ENCODE measurements at regions not wholly inside any gene's neighbourhood (a gene's known extent, or its start where the extent isn't known, plus 50 kb on each side); places are given as distances from the start of the nearest gene placed in this dataset.

GRCh38 chr1:232139444-232139843, 490.5 kb downstream of the SIPA1L2 start:
- Histone ChIP-seq H3K9me1 (replicated peaks; ENCODE audit: control insufficient read depth, extremely low read depth, insufficient read depth, low read length) (no peaks in the 10 kb centered on the region), H2AFZ (ENCODE audit: low read depth, low read length) (no peak overlapping the region), H3K9ac (replicated peaks; ENCODE audit: extremely low read depth, insufficient read depth, low read length) (no peak overlapping the region), H3K9me3 (replicated peaks; ENCODE audit: control insufficient read depth, insufficient read depth, low read length) (no peaks in the 10 kb centered on the region), H4K20me1 (replicated peaks; ENCODE audit: control insufficient read depth, extremely low read depth, insufficient read depth, low read length) (no peaks in the 10 kb centered on the region), H3K4me3 (replicated peaks in 1 of 3; ENCODE audit: insufficient read depth in 1 of 3, low read depth in 1 of 3, low read length in 3 of 3) (no peak overlapping the region), H3K36me3 (ENCODE audit: control insufficient read depth in 2 of 2, extremely low read depth in 1 of 2, insufficient read depth in 2 of 2, low read length in 2 of 2) (no peaks in the 10 kb centered on the region), H3K4me1 (ENCODE audit: control insufficient read depth, extremely low read depth, insufficient read depth, low read length) (no peaks in the 10 kb centered on the region), H3K79me2 (ENCODE audit: control insufficient read depth, insufficient read depth, low read length) (no peaks in the 10 kb centered on the region), H3K27ac (ENCODE audit: insufficient read depth, low read depth, low read length) (no peak overlapping the region), H3K27me3 (ENCODE audit: control insufficient read depth in 2 of 2, insufficient read depth in 2 of 2, low read length in 2 of 2) (no peaks in the 10 kb centered on the region), H3K4me2 (ENCODE audit: insufficient read depth, low read length) (no peak overlapping the region)
- FAIRE-seq (no peak), DNase-seq (ENCODE audit: low read depth, low spot score) (no peak)
- intact Hi-C loops (cut with micrococcal nuclease) (no loop called here), dilution Hi-C loops (cut with MboI; ENCODE audit: extremely low pct_ligation_motif_present, low sequenced_read_pairs) (no loop called here)
- no peak for TF ChIP-seq FOS (IDR thresholded peaks at IDR 0.05; ENCODE audit: borderline replicate concordance, insufficient read depth, low read length)
- TF ChIP-seq POLR2A (IDR thresholded peaks at IDR 0.05; ENCODE audit: low read depth, low read length) = no peak
- no peak for TF ChIP-seq GATA2 (IDR thresholded peaks at IDR 0.05; ENCODE audit: insufficient read depth, insufficient read length, low read depth, low read length)
- TF ChIP-seq CTCF (IDR thresholded peaks at IDR 0.05; ENCODE audit: extremely low read depth in 1 of 2, insufficient read depth in 1 of 2, low read depth in 1 of 2, low read length in 2 of 2) = no peak
- TF ChIP-seq MYC (IDR thresholded peaks at IDR 0.05; ENCODE audit: low read depth, low read length) = no peak
- no peak for TF ChIP-seq JUN (IDR thresholded peaks at IDR 0.05; ENCODE audit: borderline replicate concordance, insufficient read depth, insufficient read length, low read depth)
- BruUV-seq (replicated peaks) = no TSS peak
- POLR2A ChIA-PET = no interaction called here
- CTCF ChIA-PET = no interaction called here

GRCh38 chr1:232138044-232138443, 491.9 kb downstream of the SIPA1L2 start:
- Histone ChIP-seq H2AFZ (ENCODE audit: low read depth, low read length) (no peak overlapping the region), H3K36me3 (ENCODE audit: control insufficient read depth in 2 of 2, extremely low read depth in 1 of 2, insufficient read depth in 2 of 2, low read length in 2 of 2) (no peaks in the 10 kb centered on the region), H3K9me1 (replicated peaks; ENCODE audit: control insufficient read depth, extremely low read depth, insufficient read depth, low read length) (no peaks in the 10 kb centered on the region), H4K20me1 (replicated peaks; ENCODE audit: control insufficient read depth, extremely low read depth, insufficient read depth, low read length) (no peaks in the 10 kb centered on the region), H3K4me2 (ENCODE audit: insufficient read depth, low read length) (no peak overlapping the region), H3K4me3 (replicated peaks in 1 of 3; ENCODE audit: insufficient read depth in 1 of 3, low read depth in 1 of 3, low read length in 3 of 3) (no peak overlapping the region), H3K9me3 (replicated peaks; ENCODE audit: control insufficient read depth, insufficient read depth, low read length) (no peaks in the 10 kb centered on the region), H3K9ac (replicated peaks; ENCODE audit: extremely low read depth, insufficient read depth, low read length) (no peak overlapping the region), H3K4me1 (ENCODE audit: control insufficient read depth, extremely low read depth, insufficient read depth, low read length) (no peaks in the 10 kb centered on the region), H3K79me2 (ENCODE audit: control insufficient read depth, insufficient read depth, low read length) (no peaks in the 10 kb centered on the region), H3K27me3 (ENCODE audit: control insufficient read depth in 2 of 2, insufficient read depth in 2 of 2, low read length in 2 of 2) (no peaks in the 10 kb centered on the region), H3K27ac (ENCODE audit: insufficient read depth, low read depth, low read length) (no peak overlapping the region)
- FAIRE-seq (no peak), DNase-seq (ENCODE audit: low read depth, low spot score) (no peak)
- TF ChIP-seq JUN (IDR thresholded peaks at IDR 0.05; ENCODE audit: borderline replicate concordance, insufficient read depth, insufficient read length, low read depth) = no peak
- TF ChIP-seq CTCF (IDR thresholded peaks at IDR 0.05; ENCODE audit: extremely low read depth in 1 of 2, insufficient read depth in 1 of 2, low read depth in 1 of 2, low read length in 2 of 2) = no peak
- no peak for TF ChIP-seq POLR2A (IDR thresholded peaks at IDR 0.05; ENCODE audit: low read depth, low read length)
- no peak for TF ChIP-seq MAX (IDR thresholded peaks at IDR 0.05; ENCODE audit: insufficient read depth, insufficient read length)
- TF ChIP-seq GATA2 (IDR thresholded peaks at IDR 0.05; ENCODE audit: insufficient read depth, insufficient read length, low read depth, low read length) = no peak
- TF ChIP-seq MYC (IDR thresholded peaks at IDR 0.05; ENCODE audit: low read depth, low read length) = no peak
- TF ChIP-seq FOS (IDR thresholded peaks at IDR 0.05; ENCODE audit: borderline replicate concordance, insufficient read depth, low read length) = no peak
- dilution Hi-C loops (cut with MboI; ENCODE audit: extremely low pct_ligation_motif_present, low sequenced_read_pairs) = no loop called here
- CTCF ChIA-PET = no interaction called here
- POLR2A ChIA-PET = no interaction called here
- no TSS peak for BruUV-seq (replicated peaks)
- intact Hi-C loops (cut with micrococcal nuclease) = no loop called here

All from endothelial cell of umbilical vein (primary cell).